HG03457 (cell line): ENCODE measurements at regions not wholly inside any gene's neighbourhood (a gene's known extent, or its start where the extent isn't known, plus 50 kb on each side); places are given as distances from the start of the nearest gene placed in this dataset.
A peak's percentile ranks its signal among the peaks of the same experiment; 100 is the strongest.

Experiments used
- ATAC-seq: cut with Tn5 transposase; IDR thresholded peaks from one replicate; pipeline ENCODE4 v1.9.1; 2021; ENCODE audit warnings: moderate number of reproducible peaks; ENCODE audit not compliant: unreplicated experiment

GRCh38 chr13:53200498-53201453, 172.2 kb downstream of the OLFM4 start:
- ATAC-seq, result no peak

- ATAC-seq, result no peak
Observed at GRCh38 chr13:53201454-53202225, 173.0 kb downstream of the OLFM4 start.

GRCh38 chr13:53204598-53204997, 176.0 kb downstream of the OLFM4 start:
- no peak for ATAC-seq

GRCh38 chr13:53206455-53206854, 177.8 kb downstream of the OLFM4 start:
- ATAC-seq, result no peak

GRCh38 chr13:53207556-53207955, 178.9 kb downstream of the OLFM4 start:
- no peak for ATAC-seq

GRCh38 chr13:53214433-53214832, 185.8 kb downstream of the OLFM4 start:
- no peak for ATAC-seq

- no peak for ATAC-seq
Observed at GRCh38 chr13:53215563-53215962, 186.9 kb downstream of the OLFM4 start.

GRCh38 chr13:53216773-53217172, 188.2 kb downstream of the OLFM4 start:
- ATAC-seq, result no peak

GRCh38 chr13:53217194-53217593, 188.6 kb downstream of the OLFM4 start:
- ATAC-seq, result no peak

- no peak for ATAC-seq
Observed at GRCh38 chr13:53220038-53220437, 191.4 kb downstream of the OLFM4 start.

GRCh38 chr13:53237696-53238095, 209.1 kb downstream of the OLFM4 start:
- no peak for ATAC-seq

GRCh38 chr13:53238261-53238660, 209.6 kb downstream of the OLFM4 start:
- no peak for ATAC-seq

GRCh38 chr13:53240401-53241025, 211.9 kb downstream of the OLFM4 start:
- no peak for ATAC-seq

- ATAC-seq, result no peak
Observed at GRCh38 chr13:53241891-53242348, 213.3 kb downstream of the OLFM4 start.

- ATAC-seq, result no peak
Observed at GRCh38 chr13:53249236-53249635, 220.6 kb downstream of the OLFM4 start.

- peak; percentile 76 for ATAC-seq
Observed at GRCh38 chr13:53250272-53250875, 221.8 kb downstream of the OLFM4 start.

- no peak for ATAC-seq
Observed at GRCh38 chr13:53250977-53251376, 222.4 kb downstream of the OLFM4 start.

- no peak for ATAC-seq
Observed at GRCh38 chr13:53254500-53254899, 225.9 kb downstream of the OLFM4 start.

- ATAC-seq, result no peak
Observed at GRCh38 chr13:53255795-53256194, 227.2 kb downstream of the OLFM4 start.

- no peak for ATAC-seq
Observed at GRCh38 chr13:53260594-53260993, 232.0 kb downstream of the OLFM4 start.
